ENCODE measurements at regions not wholly inside any gene's neighbourhood (a gene's known extent, or its start where the extent isn't known, plus 50 kb on each side); places are given as distances from the start of the nearest gene placed in this dataset.

DNA sequence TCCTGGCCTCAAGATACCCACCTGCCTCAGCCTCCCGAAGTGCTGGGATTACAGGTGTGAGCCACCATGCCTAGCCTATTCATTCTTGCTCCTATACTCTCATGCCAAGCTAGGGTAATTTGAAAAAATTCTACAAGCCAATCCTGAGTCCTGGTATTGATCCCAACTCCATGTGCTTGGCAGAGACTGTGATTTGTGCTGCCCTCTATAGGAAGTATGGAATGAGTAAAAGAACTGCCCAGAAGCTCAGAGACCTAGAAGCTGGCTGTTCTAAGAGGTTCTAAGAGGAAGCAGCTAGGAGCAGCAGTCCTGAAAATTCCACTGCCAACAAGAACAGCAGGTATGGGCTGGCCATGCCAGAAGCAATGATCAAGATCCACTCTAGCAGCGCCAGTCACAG, 402.5 kb downstream of the PCNX1 start:
- TF ChIP-seq, protein P1, sequence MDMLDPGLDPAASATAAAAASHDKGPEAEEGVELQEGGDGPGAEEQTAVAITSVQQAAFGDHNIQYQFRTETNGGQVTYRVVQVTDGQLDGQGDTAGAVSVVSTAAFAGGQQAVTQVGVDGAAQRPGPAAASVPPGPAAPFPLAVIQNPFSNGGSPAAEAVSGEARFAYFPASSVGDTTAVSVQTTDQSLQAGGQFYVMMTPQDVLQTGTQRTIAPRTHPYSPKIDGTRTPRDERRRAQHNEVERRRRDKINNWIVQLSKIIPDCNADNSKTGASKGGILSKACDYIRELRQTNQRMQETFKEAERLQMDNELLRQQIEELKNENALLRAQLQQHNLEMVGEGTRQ (IDR thresholded peaks at IDR 0.05; ENCODE audit: low read depth, low read length) = no peak
- TF ChIP-seq, protein P2, sequence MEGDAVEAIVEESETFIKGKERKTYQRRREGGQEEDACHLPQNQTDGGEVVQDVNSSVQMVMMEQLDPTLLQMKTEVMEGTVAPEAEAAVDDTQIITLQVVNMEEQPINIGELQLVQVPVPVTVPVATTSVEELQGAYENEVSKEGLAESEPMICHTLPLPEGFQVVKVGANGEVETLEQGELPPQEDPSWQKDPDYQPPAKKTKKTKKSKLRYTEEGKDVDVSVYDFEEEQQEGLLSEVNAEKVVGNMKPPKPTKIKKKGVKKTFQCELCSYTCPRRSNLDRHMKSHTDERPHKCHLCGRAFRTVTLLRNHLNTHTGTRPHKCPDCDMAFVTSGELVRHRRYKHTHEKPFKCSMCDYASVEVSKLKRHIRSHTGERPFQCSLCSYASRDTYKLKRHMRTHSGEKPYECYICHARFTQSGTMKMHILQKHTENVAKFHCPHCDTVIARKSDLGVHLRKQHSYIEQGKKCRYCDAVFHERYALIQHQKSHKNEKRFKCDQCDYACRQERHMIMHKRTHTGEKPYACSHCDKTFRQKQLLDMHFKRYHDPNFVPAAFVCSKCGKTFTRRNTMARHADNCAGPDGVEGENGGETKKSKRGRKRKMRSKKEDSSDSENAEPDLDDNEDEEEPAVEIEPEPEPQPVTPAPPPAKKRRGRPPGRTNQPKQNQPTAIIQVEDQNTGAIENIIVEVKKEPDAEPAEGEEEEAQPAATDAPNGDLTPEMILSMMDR (conservative IDR thresholded peaks at IDR 0.05; ENCODE audit: low read depth, low read length) = no peak
- TF ChIP-seq BHLHE40 (IDR thresholded peaks at IDR 0.05; ENCODE audit: low read depth, low read length) (no peak), POLR2A (IDR thresholded peaks at IDR 0.05; ENCODE audit: low read depth, low read length) (no peak), MAFK (IDR thresholded peaks at IDR 0.05; ENCODE audit: low read depth, low read length) (no peak)
